GM12875 (cell line): ENCODE measurements at regions not wholly inside any gene's neighbourhood (a gene's known extent, or its start where the extent isn't known, plus 50 kb on each side); places are given as distances from the start of the nearest gene placed in this dataset.

Source experiments
- H3K4me3 ChIP-seq: one replicate; pipeline ENCODE4 v1.5.1; 2011; ENCODE audit warnings: low read depth, low read length, control low read depth
- TF ChIP-seq, protein P1 (sequence below): IDR thresholded peaks from 2 replicates; pipeline ENCODE4 v1.5.1; 2011; ENCODE audit warnings: low read depth, mild to moderate bottlenecking, control low read depth, inconsistent platforms, low read length, moderate library complexity, borderline replicate concordance; ENCODE audit not compliant: insufficient read depth

DNA sequence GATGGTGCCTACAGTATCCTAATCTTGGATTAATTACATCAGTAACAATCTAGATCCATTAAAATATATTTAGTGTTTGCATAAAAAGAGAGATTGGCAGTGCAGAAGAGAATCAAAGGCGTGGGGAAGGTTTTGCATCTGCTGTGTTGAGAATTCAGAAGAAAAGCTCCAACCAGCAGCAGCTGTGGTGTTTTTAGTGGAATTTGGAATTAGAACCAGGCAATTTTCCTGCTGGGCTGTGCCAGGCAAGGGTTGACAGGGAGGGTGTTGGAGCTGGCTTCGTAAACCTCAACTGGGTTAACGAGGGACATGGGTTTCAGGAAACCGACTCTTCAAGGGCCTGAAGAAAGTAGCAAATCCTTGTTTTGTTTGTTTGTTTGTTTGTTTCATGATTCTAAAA is 107.8 kb upstream of the WSCD1 start:
- no peak overlapping the region for H3K4me3 ChIP-seq
- TF ChIP-seq, protein P1, sequence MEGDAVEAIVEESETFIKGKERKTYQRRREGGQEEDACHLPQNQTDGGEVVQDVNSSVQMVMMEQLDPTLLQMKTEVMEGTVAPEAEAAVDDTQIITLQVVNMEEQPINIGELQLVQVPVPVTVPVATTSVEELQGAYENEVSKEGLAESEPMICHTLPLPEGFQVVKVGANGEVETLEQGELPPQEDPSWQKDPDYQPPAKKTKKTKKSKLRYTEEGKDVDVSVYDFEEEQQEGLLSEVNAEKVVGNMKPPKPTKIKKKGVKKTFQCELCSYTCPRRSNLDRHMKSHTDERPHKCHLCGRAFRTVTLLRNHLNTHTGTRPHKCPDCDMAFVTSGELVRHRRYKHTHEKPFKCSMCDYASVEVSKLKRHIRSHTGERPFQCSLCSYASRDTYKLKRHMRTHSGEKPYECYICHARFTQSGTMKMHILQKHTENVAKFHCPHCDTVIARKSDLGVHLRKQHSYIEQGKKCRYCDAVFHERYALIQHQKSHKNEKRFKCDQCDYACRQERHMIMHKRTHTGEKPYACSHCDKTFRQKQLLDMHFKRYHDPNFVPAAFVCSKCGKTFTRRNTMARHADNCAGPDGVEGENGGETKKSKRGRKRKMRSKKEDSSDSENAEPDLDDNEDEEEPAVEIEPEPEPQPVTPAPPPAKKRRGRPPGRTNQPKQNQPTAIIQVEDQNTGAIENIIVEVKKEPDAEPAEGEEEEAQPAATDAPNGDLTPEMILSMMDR, result no peak

DNA sequence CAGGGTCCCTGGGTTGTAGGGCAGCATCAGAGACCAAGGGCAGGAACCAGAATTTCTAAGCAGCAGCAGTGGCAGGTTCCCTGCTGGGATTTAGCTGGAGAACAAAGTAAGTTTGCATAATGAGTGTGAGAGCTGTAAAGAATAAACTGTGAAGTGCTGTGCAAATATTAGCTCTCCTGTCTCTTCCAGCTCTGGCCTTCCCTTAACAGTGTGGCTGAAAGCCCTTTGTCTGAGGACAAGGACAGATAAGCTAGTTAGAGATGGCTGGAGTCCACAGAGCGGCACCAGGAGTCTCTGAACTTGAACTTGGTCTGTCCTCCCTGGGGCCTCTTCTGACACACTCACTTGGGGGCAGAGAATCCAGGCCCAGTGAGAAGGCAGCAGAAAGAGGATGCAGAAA is 98.2 kb upstream of the WSCD1 start:
- no peak overlapping the region for H3K4me3 ChIP-seq
- TF ChIP-seq, protein P1, result no peak

DNA sequence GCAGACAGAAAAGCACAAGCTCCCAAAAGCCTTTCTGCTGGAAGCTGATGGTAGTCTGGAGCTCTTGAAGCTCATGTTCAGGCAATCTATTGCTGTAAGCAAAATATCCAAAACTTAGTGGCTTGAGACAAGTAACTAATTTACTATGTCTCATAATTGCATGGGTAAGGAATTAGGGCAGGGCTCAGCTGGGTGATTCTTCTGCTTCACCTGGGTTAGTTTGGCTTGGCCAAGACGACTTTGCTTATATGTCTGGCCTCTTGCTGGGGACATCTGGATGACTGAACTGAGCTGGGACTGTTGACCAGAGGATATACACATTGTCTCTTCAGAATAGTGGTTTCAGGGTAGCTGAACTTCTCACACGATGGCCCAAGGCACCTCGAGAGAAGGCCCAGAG is 96.8 kb upstream of the WSCD1 start:
- no peak overlapping the region for H3K4me3 ChIP-seq
- TF ChIP-seq, protein P1, result no peak

DNA sequence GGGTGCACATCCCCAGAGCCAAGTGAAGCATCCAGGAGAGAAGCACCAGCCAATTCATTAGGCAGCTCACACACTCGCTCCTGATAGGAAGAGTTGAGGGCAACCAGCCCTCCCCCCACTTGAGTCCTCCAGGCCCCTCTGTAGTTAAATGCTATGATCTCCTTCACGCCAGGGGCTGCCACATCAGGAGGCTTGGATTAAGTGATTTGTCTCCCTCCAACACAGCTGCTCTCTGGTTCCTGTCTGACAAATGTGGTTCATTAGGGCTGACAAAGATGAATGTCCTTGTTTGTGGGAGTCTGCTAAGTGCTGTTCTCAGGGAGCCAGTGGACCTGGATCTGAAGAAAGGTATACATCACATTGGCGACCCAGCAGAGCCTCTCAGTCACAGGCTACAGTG is 94.5 kb upstream of the WSCD1 start:
- TF ChIP-seq, protein P1, result no peak
- H3K4me3 ChIP-seq, result no peak overlapping the region

DNA sequence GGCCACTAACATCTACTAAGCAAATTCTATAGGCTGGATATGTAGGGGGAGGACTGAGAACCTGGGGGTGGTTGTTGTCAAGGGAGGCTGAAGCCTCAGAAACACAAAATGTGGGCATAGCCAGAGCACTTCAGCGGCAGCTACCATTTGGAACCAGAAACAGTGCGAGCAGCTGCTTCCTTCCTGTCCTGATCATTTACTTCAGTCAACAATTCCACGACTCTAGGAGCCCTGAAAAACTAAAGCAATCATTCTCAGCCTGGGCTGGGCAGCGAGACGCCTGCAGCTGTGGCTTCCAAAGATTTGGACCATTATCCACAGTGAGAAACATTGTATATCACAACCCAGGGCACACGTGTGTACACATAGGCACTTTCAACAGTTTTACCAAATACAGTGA is 93.9 kb upstream of the WSCD1 start:
- TF ChIP-seq, protein P1, result no peak
- no peak overlapping the region for H3K4me3 ChIP-seq

DNA sequence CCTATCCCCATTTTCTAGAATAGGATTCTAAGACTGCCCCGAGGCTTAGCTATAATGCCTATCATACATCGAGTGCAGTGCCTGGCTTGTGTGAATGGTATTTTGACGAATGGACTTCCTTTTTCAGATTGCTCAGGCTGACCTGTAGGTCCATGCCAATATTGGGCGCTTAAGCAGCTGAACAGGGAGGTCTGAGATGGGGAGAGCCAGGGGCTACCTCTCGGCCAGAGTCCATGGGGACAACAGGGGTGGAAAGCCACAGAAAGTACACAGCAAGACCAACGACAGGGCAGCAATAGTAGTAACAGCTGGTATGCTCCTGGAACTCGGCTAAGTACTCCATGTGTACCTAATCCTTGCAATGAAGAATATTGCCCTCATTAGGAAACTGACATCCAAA is 91.7 kb upstream of the WSCD1 start:
- H3K4me3 ChIP-seq, result no peak overlapping the region
- TF ChIP-seq, protein P1, result no peak

DNA sequence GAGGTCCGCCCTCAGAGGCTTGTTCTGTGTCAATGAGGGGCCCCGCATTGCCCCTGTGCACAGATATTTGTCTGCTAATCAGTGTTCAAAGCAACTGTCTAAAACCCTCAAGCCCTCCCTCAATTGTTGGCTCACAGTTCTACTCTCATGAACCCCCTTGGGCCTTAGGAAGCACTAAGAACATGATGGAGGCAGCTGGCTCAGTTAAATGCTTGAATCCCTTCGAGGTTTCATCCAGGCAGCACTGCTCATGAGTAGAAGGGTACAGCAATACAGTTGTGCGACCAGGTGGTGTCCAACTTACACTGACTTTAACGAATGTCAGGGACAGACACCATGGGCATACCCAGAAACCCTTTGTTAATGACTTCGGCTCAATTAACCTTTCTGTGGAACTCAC is 89.2 kb upstream of the WSCD1 start:
- TF ChIP-seq, protein P1, result no peak
- no peak overlapping the region for H3K4me3 ChIP-seq
